ENCODE measurements at regions not wholly inside any gene's neighbourhood (a gene's known extent, or its start where the extent isn't known, plus 50 kb on each side); places are given as distances from the start of the nearest gene placed in this dataset.

GRCh38 chr15:66928784-66929183, 136.6 kb upstream of the SMAD3 start:
- no peak for DNase-seq (ENCODE audit: low read depth)

GRCh38 chr15:66929843-66930402, 135.5 kb upstream of the SMAD3 start:
- DNase-seq (ENCODE audit: low read depth), result no peak

- no peak for DNase-seq (ENCODE audit: low read depth)
Observed at GRCh38 chr15:66931768-66932633, 133.4 kb upstream of the SMAD3 start.

GRCh38 chr15:66932634-66933024, 132.8 kb upstream of the SMAD3 start:
- DNase-seq (ENCODE audit: low read depth), result no peak

- DNase-seq (ENCODE audit: low read depth), result no peak
Observed at GRCh38 chr15:66933932-66934867, 131.2 kb upstream of the SMAD3 start.

GRCh38 chr15:66934868-66935520, 130.4 kb upstream of the SMAD3 start:
- DNase-seq (ENCODE audit: low read depth), result no peak

- no peak for DNase-seq (ENCODE audit: low read depth)
Observed at GRCh38 chr15:66935688-66936087, 129.7 kb upstream of the SMAD3 start.

GRCh38 chr15:66936109-66936860, 129.1 kb upstream of the SMAD3 start:
- no peak for DNase-seq (ENCODE audit: low read depth)

GRCh38 chr15:66936861-66937582, 128.4 kb upstream of the SMAD3 start:
- no peak for DNase-seq (ENCODE audit: low read depth)

- no peak for DNase-seq (ENCODE audit: low read depth)
Observed at GRCh38 chr15:66937588-66937987, 127.8 kb upstream of the SMAD3 start.

GRCh38 chr15:66938114-66938830, 127.1 kb upstream of the SMAD3 start:
- DNase-seq (ENCODE audit: low read depth), result no peak

GRCh38 chr15:66939016-66939415, 126.4 kb upstream of the SMAD3 start:
- DNase-seq (ENCODE audit: low read depth), result no peak

- DNase-seq (ENCODE audit: low read depth), result no peak
Observed at GRCh38 chr15:66939451-66940023, 125.9 kb upstream of the SMAD3 start.

- no peak for DNase-seq (ENCODE audit: low read depth)
Observed at GRCh38 chr15:66940368-66940767, 125.0 kb upstream of the SMAD3 start.

GRCh38 chr15:66941108-66941711, 124.2 kb upstream of the SMAD3 start:
- peak; percentile 44 for DNase-seq (ENCODE audit: low read depth)

GRCh38 chr15:66941791-66942190, 123.6 kb upstream of the SMAD3 start:
- no peak for DNase-seq (ENCODE audit: low read depth)

GRCh38 chr15:66942649-66943390, 122.6 kb upstream of the SMAD3 start:
- no peak for DNase-seq (ENCODE audit: low read depth)

- DNase-seq (ENCODE audit: low read depth), result no peak
Observed at GRCh38 chr15:66943456-66944095, 121.8 kb upstream of the SMAD3 start.

Measured in forelimb muscle (tissue), 1 donor.